IMR-90 (cell line): ENCODE measurements at regions not wholly inside any gene's neighbourhood (a gene's known extent, or its start where the extent isn't known, plus 50 kb on each side); places are given as distances from the start of the nearest gene placed in this dataset.

ENCODE experiments used
- ATAC-seq: fragments of 200-7000 bp; cut with Tn5 transposase; 2 replicates; pipeline ENCODE4 v1.9.1; 2020; ENCODE audit warnings: low read depth, mild to moderate bottlenecking, moderate library complexity
- BruUV-seq: library from RNA; stranded (reverse); fragments of 400-500 nt; replicated peaks from 2 replicates; lab custom pipeline; 2021; lab: Mats Ljungman, UMichigan
- CTCF ChIA-PET: fragments of 300-600 bp; formaldehyde crosslinking; extraction: SDS; loops from one replicate; lab custom pipeline; 2021; ENCODE audit warnings: antibody characterized with exemption; lab: Yijun Ruan, JAX
- POLR2A ChIA-PET: fragments of 300-600 bp; sonication (Branson Sonifier 250); formaldehyde crosslinking; loops from one replicate; lab custom pipeline; 2022; ENCODE audit warnings: antibody characterized with exemption; ENCODE audit not compliant: unreplicated experiment; lab: Charles Lee
- DNase-seq: peaks from one replicate; pipeline ENCODE4 v3.0.0; 2013
- H2AFZ ChIP-seq: replicated peaks from 2 replicates; pipeline ENCODE3; 2013; ENCODE audit warnings: low read length, mild to moderate bottlenecking; ENCODE audit not compliant: poor library complexity
- H2AK5ac ChIP-seq: 2 replicates; pipeline ENCODE4 v1.6.1; 2013; ENCODE audit warnings: low read depth, low read length, inconsistent platforms
- H2AK9ac ChIP-seq: replicated peaks from 2 replicates; pipeline ENCODE3; 2013; ENCODE audit warnings: mild to moderate bottlenecking, low read depth, low read length, moderate library complexity; ENCODE audit not compliant: poor library complexity
- H2BK120ac ChIP-seq: 2 replicates; pipeline ENCODE4 v1.6.1; 2013; ENCODE audit warnings: low read depth, low read length, inconsistent platforms
- H2BK15ac ChIP-seq: 3 replicates; pipeline ENCODE4 v1.6.1; 2013; ENCODE audit warnings: low read depth, low read length, inconsistent platforms
- H2BK20ac ChIP-seq: 2 replicates; pipeline ENCODE4 v1.6.1; 2013; ENCODE audit warnings: low read depth, mild to moderate bottlenecking, inconsistent platforms, low read length, moderate library complexity
- H2BK5ac ChIP-seq: 2 replicates; pipeline ENCODE4 v1.6.1; 2013; ENCODE audit warnings: mild to moderate bottlenecking, low read depth, low read length, inconsistent platforms; ENCODE audit not compliant: poor library complexity, severe bottlenecking
- H3K14ac ChIP-seq: replicated peaks from 2 replicates; pipeline ENCODE4 v1.6.1; 2013; ENCODE audit warnings: low read depth, low read length, inconsistent platforms
- H3K18ac ChIP-seq: 2 replicates; pipeline ENCODE4 v1.6.1; 2013; ENCODE audit warnings: low read depth, low read length, control low read depth
- H3K23ac ChIP-seq: 2 replicates; pipeline ENCODE4 v1.6.1; 2013; ENCODE audit warnings: low read depth, low read length, inconsistent platforms
- H3K27ac ChIP-seq: 2 replicates; pipeline ENCODE4 v1.5.1; 2013; ENCODE audit warnings: mild to moderate bottlenecking, control low read depth, low read length; ENCODE audit not compliant: insufficient read depth
- H3K27me3 ChIP-seq: 2 replicates; pipeline ENCODE4 v1.6.1; 2013; ENCODE audit warnings: low read length; ENCODE audit not compliant: control insufficient read depth, insufficient read depth
- H3K36me3 ChIP-seq: 2 replicates; pipeline ENCODE4 v1.6.1; 2013; ENCODE audit warnings: low read length, mixed read lengths; ENCODE audit not compliant: control insufficient read depth, insufficient read depth
- H3K4ac ChIP-seq: 2 replicates; pipeline ENCODE4 v1.6.1; 2013; ENCODE audit warnings: low read depth, low read length, inconsistent platforms
- H3K4me1 ChIP-seq: 2 replicates; pipeline ENCODE4 v1.6.1; 2013; ENCODE audit warnings: low read length, mixed read lengths; ENCODE audit not compliant: control insufficient read depth, insufficient read depth
- H3K4me2 ChIP-seq: 2 replicates; pipeline ENCODE4 v1.6.1; 2013; ENCODE audit warnings: low read depth, mild to moderate bottlenecking, control low read depth, low read length, moderate library complexity
- H3K4me3 ChIP-seq: 2 replicates; pipeline ENCODE4 v1.5.1; 2013; ENCODE audit warnings: low read depth, mild to moderate bottlenecking, control low read depth, low read length, moderate library complexity; ENCODE audit not compliant: insufficient read depth
- H3K56ac ChIP-seq: 2 replicates; pipeline ENCODE4 v1.6.1; 2013; ENCODE audit warnings: low read length, inconsistent platforms; ENCODE audit not compliant: insufficient read depth; ENCODE audit errors: extremely low read depth
- H3K79me1 ChIP-seq, 2 experiments: 2 replicates each; pipeline ENCODE4 v1.6.1; 2013; ENCODE audit warnings: low read length in 2 of 2, inconsistent platforms in 1 of 2, low read depth in 1 of 2
- H3K9ac ChIP-seq: 2 replicates; pipeline ENCODE4 v1.6.1; 2013; ENCODE audit warnings: low read depth, low read length, control low read depth
- H3K9me1 ChIP-seq: 2 replicates; pipeline ENCODE4 v1.6.1; 2013; ENCODE audit warnings: low read length, inconsistent platforms; ENCODE audit not compliant: insufficient read depth
- H3K9me3 ChIP-seq: 2 replicates; pipeline ENCODE4 v1.6.1; 2013; ENCODE audit warnings: low read length; ENCODE audit not compliant: control insufficient read depth, insufficient read depth
- H4K20me1 ChIP-seq: 2 replicates; pipeline ENCODE4 v1.6.1; 2013; ENCODE audit warnings: low read length, inconsistent platforms; ENCODE audit not compliant: insufficient read depth
- H4K5ac ChIP-seq: 2 replicates; pipeline ENCODE4 v1.6.1; 2013; ENCODE audit warnings: mild to moderate bottlenecking, low read depth, low read length, control low read depth
- H4K8ac ChIP-seq, 2 experiments: 2 replicates each; pipeline ENCODE4 v1.6.1; 2013; ENCODE audit warnings: low read depth in 2 of 2, low read length in 2 of 2, control low read depth in 1 of 2, inconsistent platforms in 1 of 2
- H4K91ac ChIP-seq: 2 replicates; pipeline ENCODE4 v1.6.1; 2013; ENCODE audit warnings: low read depth, low read length, inconsistent platforms; ENCODE audit not compliant: insufficient read depth
- BHLHE40 ChIP-seq: fragments of 150-350 bp; IDR thresholded peaks from 2 replicates; pipeline ENCODE4 v1.6.1; 2016; ENCODE audit warnings: mild to moderate bottlenecking, low read depth, low read length
- MAFK ChIP-seq: IDR thresholded peaks from 2 replicates; pipeline ENCODE4 v1.6.1; 2012; ENCODE audit warnings: low read depth, low read length, improper control_type of control experiment
- MXI1 ChIP-seq: IDR thresholded peaks from 2 replicates; pipeline ENCODE4 v1.6.1; 2012; ENCODE audit warnings: low read depth, mild to moderate bottlenecking, low read length, moderate library complexity, borderline replicate concordance
- POLR2A ChIP-seq: IDR thresholded peaks from 2 replicates; pipeline ENCODE4 v1.6.1; 2012; ENCODE audit warnings: mild to moderate bottlenecking, low read depth, low read length
- WGBS, 2 experiments: methylation state at CpG; one replicate each; pipeline versions ENCODE4 v1.1.5 to v1.1.7; 2013; ENCODE audit warnings: missing lambda C conversion rate in 2 of 2; ENCODE audit not compliant: insufficient read length in 1 of 2; ENCODE audit errors: extremely low coverage in 2 of 2; 5-methylcytosine and 5-hydroxymethylcytosine counted together
- dilution Hi-C: fragments of 300-500 bp; cut with HindIII; formaldehyde crosslinking; loops from one replicate; pipeline ENCODE4 v1.14.3; 2018; ENCODE audit warnings: low sequenced_read_pairs; ENCODE audit not compliant: unreplicated experiment
- in situ Hi-C: fragments of 300-500 bp; cut with MboI; formaldehyde crosslinking; loops from 3 replicates; pipeline ENCODE4 v1.14.3; 2019; ENCODE audit warnings: low sequenced_read_pairs, inconsistent platforms, mixed read lengths
- intact Hi-C: fragments of 100-400 bp; cut with micrococcal nuclease; formaldehyde crosslinking; loops from 2 replicates; pipeline ENCODE4 v1.10.0; 2022

DNA sequence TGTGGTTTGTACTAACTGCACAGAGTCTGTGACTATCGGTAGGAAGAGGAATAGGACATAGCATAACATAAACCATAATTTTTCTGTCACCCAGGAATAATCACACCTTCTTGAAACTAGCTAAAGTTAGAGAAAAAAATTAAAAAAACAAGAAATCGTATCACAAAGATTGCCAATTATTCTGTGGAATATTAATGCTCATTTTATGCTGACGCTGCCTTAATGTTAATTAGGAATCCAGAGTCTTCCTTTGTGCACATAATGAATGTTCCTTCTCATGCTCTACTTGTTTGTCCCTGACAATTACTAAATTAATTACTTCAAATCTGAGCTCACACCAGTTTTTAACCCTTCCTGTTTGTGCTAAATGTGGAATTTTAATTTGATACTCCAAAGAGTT, 772.7 kb upstream of the EPHA5 start:
- intact Hi-C loops, result no loop called here
- no peaks in the 10 kb centered on the region for H3K36me3 ChIP-seq
- no TSS peak for BruUV-seq

More for the DNA sequence above, 772.7 kb upstream of the EPHA5 start:
- no peak overlapping the region for H3K23ac ChIP-seq
- H3K9ac ChIP-seq, result no peak overlapping the region
- no peaks in the 10 kb centered on the region for H4K20me1 ChIP-seq
- no peak for ATAC-seq
- H2AFZ ChIP-seq, result no peak overlapping the region
- dilution Hi-C loops (no loop called here), in situ Hi-C loops (no loop called here)
- no peaks in the 10 kb centered on the region for H3K27me3 ChIP-seq
- CTCF ChIA-PET, result no interaction called here
- H3K4me3 ChIP-seq, result no peak overlapping the region
- H2AK9ac ChIP-seq, result no peak overlapping the region
- no peak overlapping the region for H3K18ac ChIP-seq
- H4K8ac ChIP-seq, result no peak overlapping the region
- H2AK5ac ChIP-seq, result no peak overlapping the region
- DNase-seq, result no peak
- H2BK120ac ChIP-seq, result no peak overlapping the region
- H2BK20ac ChIP-seq, result no peak overlapping the region
- no peaks in the 10 kb centered on the region for H3K4me1 ChIP-seq
- no peaks in the 10 kb centered on the region for H3K9me1 ChIP-seq
- H3K14ac ChIP-seq, result no peak overlapping the region
- POLR2A ChIA-PET, result no interaction called here
- no peak overlapping the region for H3K27ac ChIP-seq
- H4K5ac ChIP-seq, result no peak overlapping the region
- H2BK5ac ChIP-seq, result no peak overlapping the region
- no peak overlapping the region for H3K4ac ChIP-seq
- no peaks in the 10 kb centered on the region for H3K79me1 ChIP-seq
- no peak overlapping the region for H3K56ac ChIP-seq
- no peak for TF ChIP-seq POLR2A
- peak; percentile 56 for TF ChIP-seq MAFK
- no peak for TF ChIP-seq BHLHE40
- no peak for TF ChIP-seq MXI1
- H3K4me2 ChIP-seq, result no peak overlapping the region
- WGBS, 2 experiments, result no CpG with 5 or more reads among the region's 3 CpGs
- no peaks in the 10 kb centered on the region for H3K9me3 ChIP-seq
- H4K91ac ChIP-seq, result no peak overlapping the region
- no peak overlapping the region for H2BK15ac ChIP-seq
